HG02642 (cell line): ENCODE measurements at regions not wholly inside any gene's neighbourhood (a gene's known extent, or its start where the extent isn't known, plus 50 kb on each side); places are given as distances from the start of the nearest gene placed in this dataset.

ENCODE experiments used
- ATAC-seq: cut with Tn5 transposase; IDR thresholded peaks from one replicate; pipeline ENCODE4 v1.9.1; 2021; ENCODE audit warnings: mild to moderate bottlenecking; ENCODE audit not compliant: unreplicated experiment, poor library complexity

DNA sequence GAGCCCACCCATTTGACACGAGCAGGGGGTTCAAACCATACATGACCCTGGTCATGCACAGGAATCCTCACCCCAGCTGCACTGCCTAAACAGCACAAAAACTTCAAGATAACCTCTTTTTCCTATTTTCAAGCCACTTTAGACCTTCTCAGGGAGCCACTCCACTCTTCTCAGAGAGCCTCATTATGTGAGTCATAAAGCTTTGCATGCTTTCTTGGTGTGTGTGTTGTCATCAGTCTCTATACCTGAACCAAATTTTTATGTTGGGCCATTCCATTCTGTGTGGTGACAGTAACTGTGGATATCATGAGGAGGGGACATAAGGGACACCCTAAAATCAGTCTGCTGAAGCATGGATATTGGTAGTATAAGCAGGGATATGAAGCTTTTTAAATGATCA is 769.5 kb upstream of the API5 start:
- ATAC-seq, result no peak

- no peak for ATAC-seq
Observed at GRCh38 chr11:42543844-42544419, 767.9 kb upstream of the API5 start.

DNA sequence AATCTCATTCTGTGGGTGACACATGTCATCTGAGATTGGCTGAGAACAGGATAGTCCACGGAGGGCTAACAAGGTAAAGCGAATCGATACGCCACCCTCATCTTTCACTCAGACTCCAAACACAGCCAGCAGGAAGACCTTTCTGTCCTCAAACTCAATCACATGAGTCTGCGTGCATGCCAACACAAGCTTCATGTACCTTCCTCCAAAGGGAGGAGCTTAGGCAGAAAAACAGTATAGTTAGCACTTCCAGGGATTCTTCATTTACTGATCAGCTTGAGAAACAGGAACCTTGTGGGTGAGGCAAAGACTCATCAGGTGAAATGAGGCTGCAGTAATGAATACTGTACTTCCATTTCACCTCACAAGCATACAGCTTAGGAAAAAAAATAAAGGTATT is 767.1 kb upstream of the API5 start:
- no peak for ATAC-seq

- ATAC-seq, result no peak
Observed at GRCh38 chr11:42545954-42546353, 765.8 kb upstream of the API5 start.

DNA sequence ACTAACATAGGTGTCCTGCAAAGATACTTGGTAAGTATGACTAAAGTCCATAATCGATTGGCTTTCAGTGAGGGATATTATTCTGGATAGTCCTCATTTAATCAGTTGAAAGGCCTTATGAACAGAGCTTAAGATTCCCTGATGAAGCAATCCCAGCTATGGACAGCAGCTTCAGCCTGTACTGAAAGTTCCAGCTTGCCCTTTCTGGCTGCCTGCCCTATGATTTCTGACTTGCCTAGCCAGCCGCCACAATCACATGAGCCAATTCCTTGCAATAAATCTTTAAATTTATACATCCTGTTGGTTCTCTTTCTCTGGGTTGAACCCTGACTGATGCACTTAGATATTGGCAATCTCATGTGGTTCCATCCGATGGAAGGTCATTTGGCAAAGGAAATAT is 759.0 kb upstream of the API5 start:
- ATAC-seq, result no peak

DNA sequence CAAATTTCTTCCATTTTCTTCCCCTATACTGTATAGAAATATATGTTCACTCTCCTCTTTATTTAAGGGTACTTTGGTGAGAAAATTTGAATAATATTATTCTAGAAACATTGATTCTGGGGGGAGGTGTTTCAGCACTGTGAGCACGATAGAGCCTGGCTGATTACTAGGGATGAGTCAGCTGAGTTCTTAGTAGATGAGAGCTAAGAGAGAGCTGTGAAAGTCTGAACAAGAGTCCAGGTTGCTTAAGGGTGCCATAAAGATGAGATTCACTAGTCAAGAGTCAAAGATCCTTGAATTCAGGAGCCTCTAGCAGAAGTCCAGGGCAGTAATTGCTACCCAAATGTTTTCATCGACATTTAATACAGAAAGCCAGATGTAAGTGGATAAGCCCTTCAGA is 756.6 kb upstream of the API5 start:
- no peak for ATAC-seq

GRCh38 chr11:42571131-42571877 is 740.5 kb upstream of the API5 start:
- no peak for ATAC-seq

- ATAC-seq, result no peak
Observed at GRCh38 chr11:42571878-42572610, 739.8 kb upstream of the API5 start.

- no peak for ATAC-seq
Observed at GRCh38 chr11:42576318-42576717, 735.5 kb upstream of the API5 start.

DNA sequence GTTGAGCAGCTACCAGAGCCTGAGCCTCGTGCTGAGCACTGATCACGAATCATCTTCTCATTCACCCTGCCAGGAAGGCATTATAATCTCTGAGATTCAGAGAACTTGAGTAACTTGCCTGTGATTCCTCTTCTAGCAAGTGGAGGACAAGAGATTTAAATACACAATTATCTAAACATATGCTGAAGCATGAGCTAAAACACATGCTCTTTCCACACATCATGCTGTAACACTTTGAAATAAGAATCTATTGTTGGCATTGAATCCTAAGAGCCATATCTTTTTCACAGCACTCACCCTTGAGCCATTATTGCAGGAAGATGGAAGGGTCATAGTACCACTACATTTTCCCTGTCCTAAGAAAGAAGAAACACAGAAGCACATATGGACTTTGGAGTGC is 722.5 kb upstream of the API5 start:
- ATAC-seq, result no peak

GRCh38 chr11:42591841-42592240 is 720.0 kb upstream of the API5 start:
- ATAC-seq, result no peak

GRCh38 chr11:42593441-42593840 is 718.4 kb upstream of the API5 start:
- no peak for ATAC-seq

DNA sequence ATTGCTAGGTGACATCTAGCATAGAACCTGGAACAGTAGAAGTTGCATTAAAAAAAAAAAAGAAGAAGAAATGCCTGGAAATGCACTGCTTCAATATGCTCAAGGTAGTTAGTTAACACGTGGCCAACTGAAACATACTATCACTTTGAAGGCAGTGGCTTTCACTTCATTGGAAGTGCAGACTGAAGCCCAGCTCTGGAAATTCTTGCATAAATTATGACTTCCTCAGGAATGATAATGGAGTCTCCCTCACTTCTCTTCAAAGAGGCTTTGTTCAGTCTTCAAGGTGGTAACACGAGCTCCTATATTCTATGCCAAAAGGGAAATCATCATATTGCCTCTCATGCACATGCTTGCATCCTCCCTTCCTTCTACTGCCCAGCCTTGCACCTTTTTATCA is 715.9 kb upstream of the API5 start:
- ATAC-seq, result no peak

- ATAC-seq, result no peak
Observed at GRCh38 chr11:42596576-42597145, 715.1 kb upstream of the API5 start.

GRCh38 chr11:42598341-42598740 is 713.5 kb upstream of the API5 start:
- no peak for ATAC-seq

DNA sequence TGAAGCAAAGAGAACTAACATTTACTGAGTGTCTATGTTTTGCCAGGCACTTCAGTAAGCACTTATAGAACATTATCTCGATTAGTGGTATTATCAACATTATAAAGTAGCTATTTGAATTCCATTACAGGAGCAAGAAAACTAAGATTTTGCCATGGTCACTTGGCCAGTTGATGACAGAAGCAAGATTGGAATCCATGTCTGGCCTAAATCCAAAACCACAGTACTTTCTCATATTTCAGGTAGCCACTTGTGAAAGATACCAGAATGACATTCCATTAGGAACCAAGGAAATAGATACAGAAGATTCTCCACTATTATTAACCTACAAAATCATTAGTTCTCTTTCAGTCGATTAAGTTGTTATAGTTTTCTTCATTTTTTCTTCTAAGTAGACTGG is 691.0 kb upstream of the API5 start:
- ATAC-seq, result no peak

DNA sequence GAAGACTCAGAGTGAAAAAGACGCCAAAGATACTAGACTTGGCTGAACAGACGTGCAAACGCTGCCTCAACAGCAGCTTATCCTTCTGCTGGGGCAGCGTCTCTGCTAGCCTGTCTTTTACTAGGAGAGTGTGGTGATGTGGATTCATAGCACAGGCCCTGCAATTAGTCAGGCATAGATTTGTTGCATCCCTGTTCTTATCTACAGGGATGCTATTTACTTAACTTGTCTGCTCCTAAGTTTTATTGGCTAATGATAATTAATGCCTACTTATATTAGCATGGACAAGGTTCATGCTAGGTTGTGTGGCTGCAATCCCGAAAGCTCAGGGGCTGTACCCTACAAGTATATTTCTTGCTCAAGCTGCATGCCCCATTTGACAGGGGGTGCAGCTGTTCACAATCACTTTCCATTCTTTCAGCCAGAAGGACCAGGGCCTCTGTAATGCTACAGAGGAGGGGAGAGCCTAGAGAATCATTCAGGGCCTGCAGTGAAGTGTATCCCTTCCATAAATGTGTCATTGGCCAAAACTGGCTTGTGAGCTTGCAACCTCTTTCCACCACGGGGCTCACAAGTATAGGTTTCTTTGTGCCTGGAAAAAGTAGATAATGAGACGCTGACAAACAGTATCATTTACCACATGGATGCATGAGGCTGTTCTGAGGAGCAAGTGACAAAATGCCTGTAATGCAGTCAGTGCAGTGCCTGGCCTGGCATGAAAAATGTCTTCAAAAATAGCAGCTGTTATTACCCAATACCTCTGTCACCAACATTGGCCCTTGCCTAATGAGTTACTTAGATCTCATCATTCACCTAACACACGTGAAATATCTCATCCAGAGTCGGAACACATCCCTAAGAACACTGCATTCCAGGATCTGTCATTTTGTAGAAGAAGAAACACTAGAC is 685.8 kb upstream of the API5 start:
- ATAC-seq, result no peak

DNA sequence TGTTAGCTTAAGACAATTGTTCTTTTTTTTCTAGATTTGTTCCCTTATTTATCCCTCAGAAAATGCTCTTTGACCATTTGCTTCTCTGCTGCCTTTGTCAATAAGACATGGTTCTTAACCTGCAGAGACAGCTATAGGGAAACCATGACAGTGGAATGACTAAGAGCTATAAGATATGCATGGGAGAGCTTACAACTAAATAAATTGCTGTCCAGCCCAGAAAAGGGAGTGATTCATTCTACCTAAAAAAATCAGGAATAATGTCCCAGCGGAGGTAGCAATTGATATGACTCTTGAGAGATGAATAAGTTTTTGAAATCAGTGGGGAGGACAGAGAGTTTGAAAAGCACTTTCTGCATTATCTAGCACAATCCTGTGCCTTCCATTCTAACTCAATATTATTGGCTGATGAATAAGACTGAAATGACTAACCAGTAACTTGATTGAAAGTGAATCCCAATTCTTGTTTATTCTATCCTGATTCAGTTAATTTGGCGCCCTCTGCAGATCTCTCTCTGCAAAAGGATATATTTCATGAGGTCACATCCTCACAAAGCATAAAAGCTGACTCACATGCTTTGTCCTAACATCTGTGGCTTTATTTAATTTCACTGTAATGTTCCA is 680.5 kb upstream of the API5 start:
- no peak for ATAC-seq

GRCh38 chr11:42646959-42647358 is 664.8 kb upstream of the API5 start:
- no peak for ATAC-seq

- ATAC-seq, result no peak
Observed at GRCh38 chr11:42647993-42648392, 663.8 kb upstream of the API5 start.
